ENCODE measurements at regions not wholly inside any gene's neighbourhood (a gene's known extent, or its start where the extent isn't known, plus 50 kb on each side); places are given as distances from the start of the nearest gene placed in this dataset.

DNA sequence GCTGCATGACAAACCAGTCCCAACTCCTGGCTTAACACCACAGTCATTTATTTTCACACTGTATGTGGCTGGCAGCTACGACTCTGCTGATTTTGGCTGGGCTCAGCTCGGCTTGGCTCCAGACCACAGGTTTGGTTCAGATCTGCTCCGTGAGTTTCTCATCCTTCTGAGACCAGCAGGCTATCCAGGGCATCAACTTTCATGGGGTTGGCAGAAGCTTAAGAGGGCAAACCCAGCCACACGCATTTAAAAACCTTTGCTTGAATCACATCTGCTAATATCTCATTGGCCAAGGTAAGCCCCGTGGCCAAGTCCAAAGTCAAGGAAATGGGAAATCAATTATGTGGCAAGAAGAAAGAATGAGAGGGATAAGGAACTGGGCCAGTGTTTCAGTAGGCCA lies 574.2 kb downstream of the MATN1 start:
- TF ChIP-seq GATA3 (IDR thresholded peaks at IDR 0.05; ENCODE audit: low read depth, low read length), result no peak
- TF ChIP-seq GATA2 (IDR thresholded peaks at IDR 0.05; ENCODE audit: low read depth, low read length), result no peak

Data from SH-SY5Y (cell line).